ENCODE measurements at regions not wholly inside any gene's neighbourhood (a gene's known extent, or its start where the extent isn't known, plus 50 kb on each side); places are given as distances from the start of the nearest gene placed in this dataset.
A peak's percentile ranks its signal among the peaks of the same experiment; 100 is the strongest.

DNA sequence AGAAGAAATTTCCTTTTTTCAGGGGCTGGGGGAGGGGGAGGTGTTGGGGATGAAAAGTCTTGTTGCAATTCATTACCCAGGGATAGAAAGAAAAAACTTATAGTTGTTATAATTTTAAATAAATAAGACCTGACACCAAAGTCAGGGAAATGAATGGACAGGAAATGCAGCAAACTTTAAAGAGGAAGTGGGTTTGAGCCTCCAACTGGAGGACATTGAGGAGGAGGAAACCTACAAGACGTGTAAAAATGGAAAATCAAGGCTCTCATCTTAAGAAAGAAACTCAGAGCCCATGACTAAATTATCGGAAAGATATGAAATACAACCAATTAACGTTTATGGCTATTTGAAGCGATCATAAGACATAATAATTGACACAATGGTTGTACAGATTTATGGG is 54.4 kb downstream of the NIBAN1 start:
- no peak for FAIRE-seq

DNA sequence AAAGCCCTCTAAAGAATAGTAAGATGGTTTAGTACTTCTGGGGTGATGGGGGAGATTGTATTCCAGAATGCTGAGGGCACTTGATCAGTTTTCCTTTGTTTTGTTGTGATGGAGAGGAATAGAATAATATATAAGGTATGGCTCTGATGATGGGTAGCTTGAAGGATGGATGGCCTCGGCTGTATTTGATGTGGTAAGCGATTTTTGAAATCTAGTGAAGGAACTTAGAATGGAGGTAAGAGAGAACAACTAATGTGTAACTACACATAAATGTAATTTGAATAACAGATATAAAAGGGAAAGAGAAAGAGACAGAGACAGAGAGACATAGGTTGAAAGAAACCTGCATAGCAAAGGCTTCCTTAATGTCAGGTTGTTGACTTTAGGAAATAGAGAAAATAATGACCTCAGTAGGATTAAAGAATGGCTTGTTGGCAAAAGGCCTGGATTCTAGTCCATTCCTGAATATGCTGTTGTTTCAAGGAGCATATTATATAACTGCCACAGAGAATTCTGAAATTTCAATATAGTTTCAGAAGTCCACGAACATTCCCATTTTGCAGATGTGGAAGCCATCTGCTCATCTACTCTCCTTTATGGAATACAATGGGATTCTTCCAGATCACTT is 58.7 kb downstream of the NIBAN1 start:
- DNase-seq (ENCODE audit: insufficient read length, low spot score) (no peak), FAIRE-seq (no peak)

More for the DNA sequence above, 54.4 kb downstream of the NIBAN1 start:
- no peak for DNase-seq (ENCODE audit: insufficient read length, low spot score)

DNA sequence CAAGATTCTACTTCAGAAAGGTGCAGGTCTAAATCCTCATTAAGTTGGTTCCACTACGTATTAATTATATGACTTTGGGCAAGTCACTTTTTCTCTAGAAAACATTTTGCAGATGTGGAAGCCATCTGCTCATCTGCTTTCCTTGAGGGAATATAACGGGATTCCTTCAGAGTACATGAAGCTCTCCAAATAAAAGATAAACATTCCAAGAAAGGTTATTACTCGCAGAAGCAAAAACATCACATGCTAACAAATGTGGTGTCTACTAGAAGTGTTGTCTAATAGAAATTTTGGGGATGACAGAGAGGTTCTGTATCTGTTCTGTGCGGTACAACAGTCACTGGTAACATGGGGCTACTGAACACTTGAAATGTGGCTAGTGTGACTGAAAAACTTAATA is 60.2 kb downstream of the NIBAN1 start:
- no peak for DNase-seq (ENCODE audit: insufficient read length, low spot score)
- no peak for FAIRE-seq

DNA sequence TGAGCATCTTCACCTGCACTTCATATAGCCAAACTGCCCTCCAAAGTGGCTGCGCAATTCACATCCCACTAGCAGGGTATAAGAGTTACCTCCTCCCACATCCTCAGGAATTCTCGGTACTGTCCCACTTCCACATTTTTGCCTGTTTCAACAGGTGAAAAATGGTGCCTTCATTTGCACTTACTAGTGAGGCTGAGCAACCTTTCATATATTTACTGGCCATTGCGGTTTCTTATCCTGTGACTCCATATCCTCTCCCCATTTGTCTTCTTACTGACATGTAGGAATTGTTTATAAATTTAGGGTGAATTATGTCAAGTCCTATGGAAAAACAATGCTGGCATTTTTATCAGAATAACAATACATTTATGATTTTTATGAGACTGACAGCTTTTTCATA is 61.9 kb downstream of the NIBAN1 start:
- FAIRE-seq, result no peak

DNA sequence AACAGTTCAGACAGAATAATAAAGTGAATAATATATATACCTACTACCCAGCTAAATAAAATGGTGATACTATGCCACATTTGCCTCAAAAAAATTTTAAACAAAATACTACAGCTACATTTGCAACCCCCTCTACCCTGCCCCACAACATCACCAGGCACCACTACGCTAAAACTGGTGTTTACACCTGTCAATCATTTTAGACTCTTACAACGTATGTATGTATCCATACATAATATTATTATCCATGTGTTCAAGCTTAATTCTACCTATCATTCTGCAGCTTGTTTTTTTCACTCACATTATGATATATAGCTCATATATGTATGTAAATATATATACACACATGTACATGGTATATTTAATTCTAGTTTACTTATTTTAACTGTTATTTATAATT is 62.5 kb downstream of the NIBAN1 start:
- FAIRE-seq (no peak), DNase-seq (ENCODE audit: insufficient read length, low spot score) (no peak)

More for the DNA sequence above, 61.9 kb downstream of the NIBAN1 start:
- no peak for DNase-seq (ENCODE audit: insufficient read length, low spot score)

DNA sequence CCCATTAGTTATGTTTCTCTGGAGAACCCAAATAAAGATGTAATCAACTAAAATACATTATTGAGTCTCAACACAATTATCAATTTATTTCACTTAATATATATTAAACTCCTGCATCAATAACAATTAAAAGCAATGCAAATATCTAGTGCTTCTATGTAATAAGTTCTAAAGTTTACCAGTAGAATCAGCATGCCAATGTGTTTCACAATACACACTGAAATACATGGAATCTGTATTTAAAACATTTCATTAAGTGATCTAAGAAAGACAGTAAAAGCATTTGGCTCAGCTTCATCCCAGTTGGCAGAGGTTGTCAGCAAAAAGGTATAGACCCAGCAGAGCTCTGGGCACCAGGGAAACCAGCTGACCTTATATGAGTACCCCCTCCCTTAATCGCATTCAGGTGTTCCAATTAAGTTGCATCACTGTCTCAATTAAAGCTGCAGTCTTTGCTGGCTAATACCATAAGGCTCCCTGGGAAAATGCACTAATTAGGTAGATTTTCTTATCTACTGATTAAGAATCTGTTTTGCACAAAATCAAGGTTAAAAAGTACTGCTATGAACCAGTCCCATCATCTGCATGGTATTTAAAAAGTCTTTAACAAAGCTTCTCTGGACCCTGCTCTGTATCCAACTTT is 63.1 kb downstream of the NIBAN1 start:
- FAIRE-seq (no peak), DNase-seq (ENCODE audit: insufficient read length, low spot score) (no peak)

DNA sequence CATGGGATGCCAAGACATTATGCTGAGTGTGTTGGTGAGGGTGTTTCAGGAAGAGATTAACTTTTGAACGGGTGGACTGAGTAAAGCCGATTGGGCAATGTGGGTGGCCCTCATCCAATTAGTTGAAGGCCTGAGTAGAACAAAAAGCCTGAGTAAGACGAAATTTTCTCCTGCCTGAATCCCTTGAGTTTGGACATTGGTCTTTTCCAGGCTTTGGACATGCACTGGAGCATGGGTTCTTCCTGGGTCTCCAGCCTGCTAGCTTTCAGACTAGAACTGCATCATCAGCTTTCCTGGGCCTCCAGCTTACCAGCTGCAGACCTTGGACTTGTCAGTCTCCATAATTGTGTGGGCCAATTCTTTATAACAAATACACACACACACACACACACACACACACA is 63.6 kb downstream of the NIBAN1 start:
- FAIRE-seq (no peak), DNase-seq (ENCODE audit: insufficient read length, low spot score) (no peak)

DNA sequence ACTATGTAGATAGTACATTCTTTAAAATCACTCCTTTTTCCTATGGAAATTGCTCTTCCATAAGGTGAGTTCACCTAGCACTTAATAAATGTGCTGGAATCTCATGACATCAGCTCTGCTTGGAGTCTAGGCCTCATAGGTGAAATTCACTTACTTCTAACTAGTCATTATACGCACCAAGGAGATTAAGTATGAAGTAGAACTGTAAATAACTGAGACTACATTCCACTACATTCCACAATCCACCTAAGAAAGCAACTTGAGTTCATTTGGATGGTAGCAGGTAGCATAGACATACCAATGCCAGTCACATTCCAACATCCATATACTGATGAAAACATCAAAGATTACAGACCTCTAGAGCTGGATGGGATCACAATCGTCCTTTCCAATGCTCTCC is 64.3 kb downstream of the NIBAN1 start:
- DNase-seq (ENCODE audit: insufficient read length, low spot score), result no peak
- FAIRE-seq, result no peak

DNA sequence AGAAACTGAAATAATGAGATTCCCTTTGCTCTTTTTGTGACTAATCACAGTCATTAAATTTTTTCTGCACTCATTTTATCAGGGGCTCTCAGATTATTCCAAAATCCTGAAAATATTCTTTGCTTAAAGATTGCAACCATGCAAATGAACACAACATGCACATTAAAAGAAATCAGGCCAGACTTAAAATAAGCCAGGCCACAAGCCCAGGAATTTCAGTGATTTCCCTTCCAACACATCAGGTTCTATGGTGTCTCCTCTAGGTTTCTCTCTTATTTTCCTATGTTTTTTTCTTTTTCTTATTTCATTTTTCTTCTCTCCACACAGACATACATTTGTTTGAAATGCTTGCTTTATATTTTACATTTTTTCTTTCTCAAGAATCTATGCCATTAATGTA is 65.3 kb downstream of the NIBAN1 start:
- no peak for FAIRE-seq
- no peak for DNase-seq (ENCODE audit: insufficient read length, low spot score)

DNA sequence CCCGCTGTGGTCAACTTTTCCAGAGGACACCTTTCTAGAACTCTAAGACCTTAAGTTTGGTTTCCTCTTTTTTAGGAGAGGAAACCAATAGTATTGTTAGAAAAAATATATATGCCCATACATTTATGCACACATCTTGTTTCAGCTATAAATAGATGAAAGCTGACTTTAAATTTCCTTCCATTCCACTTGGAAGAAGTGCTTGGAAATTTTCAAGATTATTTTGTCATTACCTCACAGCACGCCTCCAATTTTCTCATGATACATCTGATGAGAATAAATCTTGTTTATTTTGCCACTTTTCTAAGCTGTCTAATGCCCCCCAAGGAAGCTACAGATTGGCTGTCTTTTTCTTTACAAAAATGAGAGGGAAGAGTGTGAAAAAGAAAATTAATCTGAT is 65.8 kb downstream of the NIBAN1 start:
- DNase-seq (ENCODE audit: insufficient read length, low spot score), result no peak
- no peak for FAIRE-seq

DNA sequence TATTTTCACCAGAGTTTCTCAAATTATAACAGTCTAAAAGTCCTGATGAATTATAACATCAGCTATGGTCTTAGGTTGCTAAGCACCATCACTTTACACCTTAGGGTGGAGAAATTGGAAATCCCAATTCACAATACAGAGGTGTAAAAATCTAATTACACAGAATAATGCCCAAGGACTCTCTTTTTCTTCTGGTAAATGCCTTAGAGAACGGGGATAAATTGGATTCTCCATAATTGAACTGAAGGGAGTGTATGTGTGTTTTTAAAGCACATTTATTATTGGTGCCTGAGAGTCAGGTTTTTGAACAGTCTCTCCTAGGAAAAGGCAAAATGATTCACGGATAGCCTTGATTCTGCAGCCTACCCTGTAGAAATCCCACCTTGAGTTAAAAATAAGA is 66.8 kb downstream of the NIBAN1 start:
- FAIRE-seq (no peak), DNase-seq (ENCODE audit: insufficient read length, low spot score) (no peak)

DNA sequence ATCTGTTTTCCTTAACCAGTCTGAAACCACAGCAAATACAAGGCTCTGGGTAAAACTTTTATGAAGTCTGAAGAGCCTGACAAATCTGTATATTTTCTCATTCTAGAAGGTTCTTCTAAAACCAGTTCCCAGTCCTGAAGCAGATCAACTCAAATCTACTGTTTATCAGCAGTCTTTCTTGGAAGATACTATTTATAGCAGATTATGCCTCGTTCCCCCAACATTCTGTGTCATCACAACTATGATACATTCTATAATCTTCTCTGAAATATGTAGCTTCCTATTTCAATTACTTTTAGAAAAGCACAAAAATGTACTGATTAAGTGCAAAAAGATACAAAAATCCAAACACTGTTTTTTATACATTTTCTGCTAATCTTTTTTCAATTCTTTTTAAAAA is 67.5 kb downstream of the NIBAN1 start:
- DNase-seq (ENCODE audit: insufficient read length, low spot score) (no peak), FAIRE-seq (no peak)

DNA sequence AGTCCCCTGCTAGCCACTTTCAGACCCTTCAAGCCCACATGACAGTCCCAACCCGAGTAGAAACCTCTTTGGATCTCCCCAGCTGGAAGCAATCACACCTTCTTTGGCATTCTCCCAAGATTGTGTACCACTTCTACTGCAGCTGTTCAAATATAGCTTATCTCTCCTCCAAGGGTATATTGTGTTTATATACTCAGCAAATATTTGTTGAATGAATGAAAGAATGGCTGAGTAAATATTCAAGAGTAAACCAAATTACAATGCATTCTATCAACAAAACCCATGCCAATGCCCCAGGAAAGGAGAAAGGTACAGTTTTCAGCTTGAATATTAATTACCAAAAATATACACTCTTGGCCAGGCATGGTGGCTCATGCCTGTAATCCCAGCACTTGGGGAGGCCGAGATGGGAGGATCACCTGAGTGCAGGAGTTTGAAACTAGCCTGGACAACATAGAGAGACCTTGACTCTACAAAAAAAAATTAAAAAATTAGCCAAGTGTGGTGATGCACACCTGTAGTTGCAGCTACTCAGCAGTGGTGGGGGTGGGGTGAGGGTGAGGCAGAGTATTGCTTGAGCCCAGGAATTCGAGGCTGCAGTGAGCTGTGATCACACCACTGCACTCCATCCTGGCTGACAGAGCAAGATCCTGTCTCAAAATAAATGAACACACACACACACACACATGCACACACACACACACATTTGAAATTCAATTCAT is 68.5 kb downstream of the NIBAN1 start:
- FAIRE-seq (peak; percentile 18), DNase-seq (ENCODE audit: insufficient read length, low spot score) (no peak)

DNA sequence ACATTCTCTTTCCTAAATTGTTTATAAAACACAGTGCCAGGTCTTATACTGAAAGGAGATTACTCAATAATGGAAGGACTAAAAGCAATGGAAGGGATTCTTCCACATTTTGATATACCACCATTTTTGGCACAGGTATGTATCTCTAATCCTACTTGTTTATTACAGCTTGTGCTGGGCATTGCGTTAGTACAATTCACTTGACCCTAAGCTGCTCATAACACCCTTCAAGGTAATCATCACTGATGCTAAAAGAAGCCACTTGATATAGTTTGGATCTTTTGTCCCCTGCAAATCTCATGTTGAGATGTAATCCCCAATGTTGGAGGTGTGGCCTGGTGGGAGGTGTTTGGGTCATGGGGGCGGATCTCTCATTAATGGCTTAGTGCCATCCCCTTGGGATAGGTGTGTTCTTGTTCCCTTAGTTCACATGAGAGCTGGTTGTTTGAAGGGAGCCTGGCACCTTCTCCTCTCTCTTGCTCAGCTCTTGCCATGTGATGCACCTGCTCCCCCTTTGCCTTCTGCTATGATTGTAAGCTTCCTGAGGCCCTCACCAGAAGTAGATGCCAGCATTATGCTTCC is 71.1 kb downstream of the NIBAN1 start:
- DNase-seq (ENCODE audit: insufficient read length, low spot score) (no peak), FAIRE-seq (no peak)

DNA sequence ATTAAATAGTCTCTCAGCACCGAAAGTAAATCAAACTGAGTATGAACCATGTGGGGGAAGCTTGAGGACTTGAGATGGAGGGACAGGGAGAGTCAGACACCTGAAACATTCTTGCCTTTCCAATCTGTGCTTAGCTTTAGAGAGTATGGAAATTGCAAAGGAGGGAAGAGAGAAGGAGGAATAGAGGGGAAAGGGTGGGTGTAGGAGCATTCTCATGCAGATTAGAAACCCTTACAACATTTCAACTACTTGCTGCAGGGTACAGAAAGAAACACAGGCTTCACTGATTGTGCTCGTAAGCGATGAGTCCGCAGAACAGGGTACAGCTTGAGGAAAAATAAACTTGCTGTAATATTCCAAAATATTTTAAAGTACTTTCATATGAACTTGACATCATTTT is 73.8 kb downstream of the NIBAN1 start:
- no peak for DNase-seq (ENCODE audit: insufficient read length, low spot score)
- FAIRE-seq, result no peak

DNA sequence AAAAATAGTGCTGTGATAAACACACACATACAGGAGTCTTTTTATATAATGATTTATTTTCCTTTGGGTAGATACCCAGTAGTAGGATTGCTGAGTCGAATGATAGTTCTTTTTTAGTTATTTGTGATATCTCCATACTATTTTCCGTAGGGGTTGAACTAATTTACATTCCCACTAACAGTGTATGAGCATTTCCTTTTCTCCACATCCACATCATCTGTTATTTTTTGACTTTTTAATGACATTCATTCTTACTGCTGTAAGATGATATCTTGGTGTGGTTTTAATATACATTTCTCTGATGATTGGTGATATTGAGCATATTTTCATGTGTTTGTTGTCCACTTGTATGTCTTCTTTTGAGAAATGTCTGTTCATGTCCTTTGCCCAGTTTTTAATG is 78.3 kb downstream of the NIBAN1 start:
- no peak for DNase-seq (ENCODE audit: insufficient read length, low spot score)
- FAIRE-seq, result no peak

DNA sequence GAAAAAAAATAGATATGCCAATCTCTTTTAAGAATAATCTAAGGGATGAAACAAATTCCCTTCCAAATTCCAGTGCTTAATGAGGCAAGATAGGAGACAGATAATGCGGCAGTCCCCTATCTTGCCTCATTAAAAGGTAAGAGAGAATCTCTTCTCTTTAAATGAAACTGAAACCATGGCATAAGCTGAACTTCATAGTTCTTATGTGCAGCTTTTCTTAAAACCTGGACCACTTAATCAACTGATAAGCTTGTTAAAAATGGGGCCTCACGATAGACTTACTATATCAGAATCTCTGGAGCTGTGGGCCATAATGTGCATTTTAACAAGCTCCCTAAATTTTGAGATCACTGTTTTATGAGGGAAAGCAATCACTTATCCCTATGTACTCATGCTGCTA is 79.2 kb downstream of the NIBAN1 start:
- DNase-seq (ENCODE audit: insufficient read length, low spot score), result no peak
- FAIRE-seq, result no peak

DNA sequence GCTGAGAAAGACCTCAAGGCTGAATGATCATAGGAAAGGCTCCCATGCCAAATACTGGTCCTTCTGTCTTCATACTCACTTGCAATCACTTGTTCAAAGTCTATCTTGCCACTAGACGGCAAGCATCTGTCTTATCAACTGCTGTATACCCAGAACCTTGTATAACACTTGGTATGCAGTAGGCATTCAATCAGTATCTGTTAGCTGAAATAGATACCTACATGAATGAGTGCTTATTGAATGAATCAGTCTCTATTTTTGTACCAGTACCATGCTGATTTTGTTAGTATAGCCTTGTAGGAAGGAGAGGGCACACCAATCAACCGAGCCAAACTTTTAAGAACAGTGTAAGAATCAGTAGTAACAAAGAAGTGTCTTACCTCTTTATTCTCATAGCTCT is 80.6 kb downstream of the NIBAN1 start:
- no peak for FAIRE-seq

DNA sequence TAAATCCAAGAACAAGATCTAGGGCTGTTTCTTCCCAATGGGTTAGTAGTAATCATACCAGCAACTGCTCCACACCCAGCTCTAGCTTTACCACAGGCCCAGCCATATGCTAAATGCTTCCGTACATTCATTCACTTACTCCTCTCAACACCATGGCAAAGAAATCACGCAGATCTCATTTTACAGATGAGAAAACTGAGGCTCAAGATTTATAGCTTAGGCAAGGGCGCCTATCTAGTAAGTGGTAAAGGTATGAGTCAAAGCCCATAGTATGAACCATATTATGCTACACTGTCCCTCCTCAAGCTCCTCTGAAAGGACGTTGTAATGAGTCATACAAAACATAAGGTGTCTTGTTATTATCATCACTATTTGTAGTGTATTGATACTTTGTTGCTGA is 82.2 kb downstream of the NIBAN1 start:
- FAIRE-seq, result peak; percentile 75
- DNase-seq (ENCODE audit: insufficient read length, low spot score), result no peak

More for the DNA sequence above, 80.6 kb downstream of the NIBAN1 start:
- no peak for DNase-seq (ENCODE audit: insufficient read length, low spot score)

DNA sequence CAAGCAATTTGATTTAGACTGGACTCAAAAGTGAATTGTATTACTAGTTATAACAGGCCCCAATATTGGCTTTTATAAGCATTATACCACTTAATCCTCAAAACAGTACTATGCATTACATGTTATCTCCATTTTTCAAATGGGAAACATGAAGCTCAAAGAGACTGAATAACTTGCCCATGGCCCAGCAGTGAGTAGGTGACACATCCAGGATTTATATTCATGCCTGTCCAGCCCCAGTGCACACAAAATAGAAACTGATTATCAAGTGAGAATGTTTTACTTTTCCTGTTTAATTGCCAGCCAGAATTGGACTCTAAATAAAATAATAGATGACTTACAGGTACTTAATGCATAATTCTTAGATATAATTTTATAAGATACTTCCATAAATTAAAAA is 82.9 kb downstream of the NIBAN1 start:
- no peak for DNase-seq (ENCODE audit: insufficient read length, low spot score)
- FAIRE-seq, result no peak

DNA sequence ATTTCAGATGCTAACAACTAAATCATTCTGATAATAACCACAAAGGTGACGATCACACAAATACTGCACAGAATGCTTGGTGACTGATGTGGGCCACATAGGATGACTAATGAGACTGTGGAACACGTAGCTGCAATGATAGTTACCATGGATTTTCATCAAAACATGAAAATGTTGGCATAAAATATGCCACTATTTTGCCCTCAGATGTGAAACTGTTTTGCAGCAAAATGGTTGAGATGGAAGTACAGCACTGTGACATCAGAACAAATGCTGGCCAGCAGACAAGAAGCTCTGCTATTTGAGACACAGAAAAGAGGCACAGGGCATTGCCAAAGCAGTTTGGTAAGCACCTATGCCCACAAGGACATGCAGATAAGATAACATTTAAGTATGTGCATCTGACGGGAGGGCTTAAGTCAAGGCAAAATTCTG is 83.8 kb downstream of the NIBAN1 start:
- FAIRE-seq, result peak; percentile 76

DNA sequence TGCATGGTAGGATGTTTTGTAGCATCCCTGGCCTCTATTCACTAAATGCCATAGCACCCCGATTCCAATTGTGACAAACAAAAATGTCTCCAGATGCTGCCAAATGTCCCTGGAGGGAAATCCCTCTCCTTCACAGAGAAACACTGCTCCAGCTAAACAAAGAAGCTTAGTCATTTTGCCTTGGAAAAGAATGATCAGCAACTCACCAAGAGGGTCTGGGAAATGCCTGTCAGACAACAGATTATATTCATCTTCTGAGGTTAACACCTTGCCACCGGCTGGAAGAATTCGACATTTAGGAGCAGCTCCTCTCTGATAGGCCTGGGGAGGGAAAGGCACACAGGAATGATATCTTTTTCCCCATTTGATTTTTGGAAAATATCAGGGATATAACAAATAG is 84.4 kb downstream of the NIBAN1 start:
- FAIRE-seq (no peak), DNase-seq (ENCODE audit: insufficient read length, low spot score) (no peak)

More for the DNA sequence above, 83.8 kb downstream of the NIBAN1 start:
- no peak for DNase-seq (ENCODE audit: insufficient read length, low spot score)

All from GM19239 (cell line).